IMR-90 (cell line): ENCODE measurements at regions not wholly inside any gene's neighbourhood (a gene's known extent, or its start where the extent isn't known, plus 50 kb on each side); places are given as distances from the start of the nearest gene placed in this dataset.

Experiments
- CEBPB ChIP-seq: IDR thresholded peaks from 2 replicates; pipeline ENCODE4 v1.6.1; 2012; ENCODE audit warnings: low read depth, low read length, improper control_type of control experiment
- CHD1 ChIP-seq: IDR thresholded peaks from 2 replicates; pipeline ENCODE4 v1.6.1; 2012; ENCODE audit warnings: low read depth, low read length, improper control_type of control experiment
- MXI1 ChIP-seq: IDR thresholded peaks from 2 replicates; pipeline ENCODE4 v1.6.1; 2012; ENCODE audit warnings: low read depth, mild to moderate bottlenecking, low read length, moderate library complexity, borderline replicate concordance
- POLR2A ChIP-seq: IDR thresholded peaks from 2 replicates; pipeline ENCODE4 v1.6.1; 2012; ENCODE audit warnings: mild to moderate bottlenecking, low read depth, low read length
- RAD21 ChIP-seq: IDR thresholded peaks from 2 replicates; pipeline ENCODE4 v1.6.1; 2012; ENCODE audit warnings: low read length, improper control_type of control experiment
- RCOR1 ChIP-seq: IDR thresholded peaks from 2 replicates; pipeline ENCODE4 v1.6.1; 2012; ENCODE audit warnings: mild to moderate bottlenecking, low read length, improper control_type of control experiment; ENCODE audit not compliant: insufficient replicate concordance
- RFX5 ChIP-seq: IDR thresholded peaks from 2 replicates; pipeline ENCODE4 v1.8.0; 2012; ENCODE audit warnings: low read depth, mild to moderate bottlenecking, low read length, moderate library complexity
- USF2 ChIP-seq: fragments of 150-350 bp; IDR thresholded peaks from 2 replicates; pipeline ENCODE4 v1.6.1; 2017; ENCODE audit warnings: mild to moderate bottlenecking, antibody characterized with exemption, low read length, low read depth
- TF ChIP-seq, protein P1 (sequence below): conservative IDR thresholded peaks from 2 replicates; pipeline ENCODE4 v1.5.1; 2012; ENCODE audit warnings: mild to moderate bottlenecking, low read depth, low read length, improper control_type of control experiment

GRCh38 chr1:217982331-217983050 is 302.6 kb upstream of the RRP15 start:
- TF ChIP-seq, protein P1, sequence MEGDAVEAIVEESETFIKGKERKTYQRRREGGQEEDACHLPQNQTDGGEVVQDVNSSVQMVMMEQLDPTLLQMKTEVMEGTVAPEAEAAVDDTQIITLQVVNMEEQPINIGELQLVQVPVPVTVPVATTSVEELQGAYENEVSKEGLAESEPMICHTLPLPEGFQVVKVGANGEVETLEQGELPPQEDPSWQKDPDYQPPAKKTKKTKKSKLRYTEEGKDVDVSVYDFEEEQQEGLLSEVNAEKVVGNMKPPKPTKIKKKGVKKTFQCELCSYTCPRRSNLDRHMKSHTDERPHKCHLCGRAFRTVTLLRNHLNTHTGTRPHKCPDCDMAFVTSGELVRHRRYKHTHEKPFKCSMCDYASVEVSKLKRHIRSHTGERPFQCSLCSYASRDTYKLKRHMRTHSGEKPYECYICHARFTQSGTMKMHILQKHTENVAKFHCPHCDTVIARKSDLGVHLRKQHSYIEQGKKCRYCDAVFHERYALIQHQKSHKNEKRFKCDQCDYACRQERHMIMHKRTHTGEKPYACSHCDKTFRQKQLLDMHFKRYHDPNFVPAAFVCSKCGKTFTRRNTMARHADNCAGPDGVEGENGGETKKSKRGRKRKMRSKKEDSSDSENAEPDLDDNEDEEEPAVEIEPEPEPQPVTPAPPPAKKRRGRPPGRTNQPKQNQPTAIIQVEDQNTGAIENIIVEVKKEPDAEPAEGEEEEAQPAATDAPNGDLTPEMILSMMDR, result no peak
- TF ChIP-seq RCOR1, result no peak
- no peak for TF ChIP-seq RFX5
- no peak for TF ChIP-seq POLR2A
- TF ChIP-seq CHD1, result no peak
- no peak for TF ChIP-seq RAD21
- TF ChIP-seq CEBPB, result no peak
- no peak for TF ChIP-seq USF2
- TF ChIP-seq MXI1, result no peak
